Lower leg skin (tissue), 4 donors: ENCODE measurements at regions not wholly inside any gene's neighbourhood (a gene's known extent, or its start where the extent isn't known, plus 50 kb on each side); places are given as distances from the start of the nearest gene placed in this dataset.

Experiments
- DNase-seq, 2 donors: peaks; one replicate each; pipeline ENCODE4 v3.0.0-alpha.2; 2019; ENCODE audit warnings: low spot score in 2 of 2
- H3K4me3 ChIP-seq: fragments of 200-600 bp; sonication (generic); 2 replicates; pipeline ENCODE4 v1.5.1; 2017; ENCODE audit warnings: mild to moderate bottlenecking, low read depth; ENCODE audit not compliant: poor library complexity, severe bottlenecking
- POLR2A ChIP-seq, 2 donors: fragments of 450-650 bp; IDR thresholded peaks; one replicate each; pipeline ENCODE4 v1.6.1; 2016 to 2017; ENCODE audit warnings: antibody characterized with exemption in 2 of 2, mild to moderate bottlenecking in 1 of 2, moderate library complexity in 1 of 2
- WGBS, 2 donors: methylation state at CpG; one replicate each; pipeline ENCODE4 v1.1.5; 2018; 5-methylcytosine and 5-hydroxymethylcytosine counted together
- intact Hi-C: fragments of 100-400 bp; cut with DNase I; formaldehyde crosslinking; loops from one replicate; pipeline ENCODE4 v1.15.0; 2023; ENCODE audit warnings: low total_unique reads
- TF ChIP-seq, protein P1 (sequence below), 3 donors: fragments of 450-650 bp; IDR thresholded peaks; one replicate each; pipeline ENCODE4 v1.5.1; 2016; ENCODE audit warnings: antibody characterized with exemption in 3 of 3, mild to moderate bottlenecking in 3 of 3, moderate library complexity in 2 of 3

DNA sequence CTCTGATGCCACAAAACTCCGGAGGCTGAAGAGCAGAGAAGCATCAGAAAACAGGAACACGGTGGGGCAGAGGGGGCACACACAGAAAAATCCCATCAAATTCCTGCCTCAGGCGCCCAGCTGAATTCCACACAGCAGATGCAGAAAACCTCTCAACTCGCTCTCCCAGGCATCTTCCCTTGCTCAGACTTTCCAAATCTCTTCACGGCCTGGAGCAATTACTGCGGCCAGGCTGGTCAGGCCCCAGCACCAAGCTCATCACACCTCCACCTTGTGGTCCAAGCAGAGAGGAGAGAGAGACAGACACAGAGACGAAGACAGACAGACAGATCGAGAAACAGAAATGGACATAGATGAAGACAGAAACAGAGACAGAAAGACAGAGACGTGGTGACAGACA is 89.0 kb downstream of the NCOR2 start:
- no peak for DNase-seq
- no peak for TF ChIP-seq POLR2A (IDR thresholded peaks at IDR 0.05)
- TF ChIP-seq, protein P1, sequence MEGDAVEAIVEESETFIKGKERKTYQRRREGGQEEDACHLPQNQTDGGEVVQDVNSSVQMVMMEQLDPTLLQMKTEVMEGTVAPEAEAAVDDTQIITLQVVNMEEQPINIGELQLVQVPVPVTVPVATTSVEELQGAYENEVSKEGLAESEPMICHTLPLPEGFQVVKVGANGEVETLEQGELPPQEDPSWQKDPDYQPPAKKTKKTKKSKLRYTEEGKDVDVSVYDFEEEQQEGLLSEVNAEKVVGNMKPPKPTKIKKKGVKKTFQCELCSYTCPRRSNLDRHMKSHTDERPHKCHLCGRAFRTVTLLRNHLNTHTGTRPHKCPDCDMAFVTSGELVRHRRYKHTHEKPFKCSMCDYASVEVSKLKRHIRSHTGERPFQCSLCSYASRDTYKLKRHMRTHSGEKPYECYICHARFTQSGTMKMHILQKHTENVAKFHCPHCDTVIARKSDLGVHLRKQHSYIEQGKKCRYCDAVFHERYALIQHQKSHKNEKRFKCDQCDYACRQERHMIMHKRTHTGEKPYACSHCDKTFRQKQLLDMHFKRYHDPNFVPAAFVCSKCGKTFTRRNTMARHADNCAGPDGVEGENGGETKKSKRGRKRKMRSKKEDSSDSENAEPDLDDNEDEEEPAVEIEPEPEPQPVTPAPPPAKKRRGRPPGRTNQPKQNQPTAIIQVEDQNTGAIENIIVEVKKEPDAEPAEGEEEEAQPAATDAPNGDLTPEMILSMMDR (IDR thresholded peaks at IDR 0.05), result no peak
- intact Hi-C loops, result no loop called here
- no peak overlapping the region for H3K4me3 ChIP-seq
- WGBS, 2 donors, result 80 to 86% methylated on average over 9 of the region's 9 CpGs

DNA sequence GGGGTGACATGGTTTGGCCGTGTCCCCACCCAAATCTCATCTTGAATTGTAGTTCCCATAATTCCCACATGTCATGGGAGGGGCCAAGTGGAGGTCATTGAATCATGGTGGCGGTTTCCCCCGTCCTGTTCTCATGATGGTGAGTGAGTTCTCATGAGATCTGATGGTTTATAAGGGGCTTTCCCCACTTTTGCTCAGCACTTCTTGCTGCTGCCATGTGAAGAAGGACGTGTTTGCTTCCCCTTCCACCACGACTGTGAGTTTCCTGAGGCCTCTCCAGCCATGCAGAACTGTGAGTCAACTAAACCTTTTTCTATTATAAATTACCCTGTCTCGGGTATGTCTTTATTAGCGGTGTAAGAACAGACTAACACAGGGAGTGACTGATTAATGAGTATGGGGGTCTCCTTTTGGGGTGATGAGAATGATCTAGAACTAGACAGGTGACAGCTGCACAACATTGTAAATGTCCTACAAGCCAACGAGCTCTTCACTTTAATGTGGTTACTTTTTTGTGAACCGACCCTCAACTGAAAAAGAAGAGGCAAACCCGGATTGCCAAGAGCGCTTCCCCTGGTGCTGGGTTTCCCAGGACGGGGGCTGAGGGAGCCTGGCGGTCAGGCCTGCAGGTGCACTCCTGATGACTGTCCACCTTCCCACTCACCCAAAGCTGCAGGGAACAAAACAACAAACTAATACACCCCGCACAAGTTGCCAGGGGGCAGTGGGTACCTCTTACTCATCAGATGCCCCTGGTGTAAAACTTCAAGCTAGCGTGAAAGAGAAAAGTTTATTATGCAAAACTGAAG is 90.1 kb downstream of the NCOR2 start:
- DNase-seq, result no peak
- intact Hi-C loops, result no loop called here
- WGBS, 2 donors, result 83% methylated on average over 15 of the region's 15 CpGs
- H3K4me3 ChIP-seq, result no peak overlapping the region
- TF ChIP-seq, protein P1 (IDR thresholded peaks at IDR 0.05), result no peak
- no peak for TF ChIP-seq POLR2A (IDR thresholded peaks at IDR 0.05)

DNA sequence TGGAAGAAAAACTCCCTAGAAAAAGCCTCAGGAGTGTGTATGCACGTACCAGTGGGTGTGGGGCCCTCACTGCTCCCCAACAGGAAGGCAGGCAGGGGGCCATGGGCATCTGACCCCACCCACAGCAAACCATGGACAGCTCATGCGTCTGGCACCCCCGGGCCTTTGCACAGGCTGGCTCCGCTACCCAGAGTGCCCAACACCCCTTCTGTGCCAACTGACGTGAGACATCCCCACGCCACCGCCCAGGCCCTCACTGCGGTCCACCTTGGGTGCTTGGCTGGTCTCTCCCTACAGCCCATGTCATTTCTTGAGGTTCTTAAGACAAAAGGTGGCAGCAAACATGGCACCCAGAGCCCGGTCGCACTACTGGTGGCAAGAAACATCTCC is 91.4 kb downstream of the NCOR2 start:
- 93 to 97% methylated on average over 10 of the region's 10 CpGs for WGBS, 2 donors
- no peak for TF ChIP-seq POLR2A (IDR thresholded peaks at IDR 0.05)
- TF ChIP-seq, protein P1 (IDR thresholded peaks at IDR 0.05), result no peak
- intact Hi-C loops, result no loop called here
- H3K4me3 ChIP-seq, result no peak overlapping the region
- no peak for DNase-seq

DNA sequence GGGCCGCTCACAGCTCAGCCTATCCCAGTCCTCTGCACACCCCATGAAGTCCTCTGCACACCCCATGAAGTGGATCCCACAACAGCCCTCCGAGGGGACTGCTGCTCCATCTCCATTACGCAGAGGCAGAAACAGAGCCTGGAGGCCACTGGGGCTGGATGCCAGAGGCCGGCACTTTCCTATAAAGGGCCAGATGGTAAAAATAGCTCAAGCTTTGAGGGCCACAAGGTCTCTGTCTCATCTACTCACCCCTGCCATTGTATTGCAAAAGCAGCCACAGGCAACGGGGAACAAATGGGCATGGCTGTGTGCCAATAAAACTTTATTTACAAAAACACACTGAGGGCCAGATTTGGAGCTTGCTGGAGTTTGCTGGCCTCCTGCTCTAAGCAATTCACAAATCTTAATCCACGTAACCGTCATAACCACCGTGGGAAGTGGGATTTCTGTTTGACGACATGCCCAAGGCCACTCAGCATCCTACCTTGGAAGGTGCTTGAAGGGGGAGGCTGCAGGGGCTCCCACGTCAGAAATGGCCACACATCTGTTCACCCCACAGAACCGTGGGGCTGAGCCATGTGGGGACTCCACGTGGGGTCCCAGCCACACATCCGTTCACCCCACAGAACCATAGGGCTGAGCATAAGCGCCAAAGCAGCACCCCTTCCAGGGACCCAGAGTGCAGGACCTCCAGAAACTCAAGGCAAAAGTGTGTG is 92.0 kb downstream of the NCOR2 start:
- intact Hi-C loops, result no loop called here
- 83 to 89% methylated on average over 8 to 14 of the region's 14 CpGs for WGBS, 2 donors
- TF ChIP-seq, protein P1 (IDR thresholded peaks at IDR 0.05), result no peak
- TF ChIP-seq POLR2A (IDR thresholded peaks at IDR 0.05), result no peak

DNA sequence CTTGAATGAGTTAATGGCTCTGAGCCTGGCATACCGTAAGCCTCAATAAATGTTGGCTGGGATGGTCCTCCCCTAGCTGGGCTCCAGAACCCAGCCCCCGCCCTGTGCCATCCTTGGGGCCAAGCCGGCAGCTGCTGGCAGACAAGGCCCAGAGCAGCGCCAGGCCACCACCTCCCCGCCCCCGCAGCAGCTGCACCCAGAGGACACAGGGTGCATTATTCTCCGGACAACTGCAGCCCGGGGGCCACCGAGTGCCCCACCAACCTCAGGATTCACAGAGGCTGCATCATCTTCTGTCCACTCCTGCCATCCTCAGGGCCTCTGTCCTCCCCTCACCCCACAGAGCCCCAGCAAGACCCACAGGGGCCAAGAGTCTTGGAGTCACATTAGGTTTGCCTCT is 92.7 kb downstream of the NCOR2 start:
- no peak overlapping the region for H3K4me3 ChIP-seq
- WGBS, 2 donors, result 60% methylated on average over 4 to 9 of the region's 9 CpGs
- intact Hi-C loops, result no loop called here
- DNase-seq, result no peak
- TF ChIP-seq, protein P1 (IDR thresholded peaks at IDR 0.05), result no peak

More for the DNA sequence above, 92.0 kb downstream of the NCOR2 start:
- H3K4me3 ChIP-seq, result no peak overlapping the region
- no peak for DNase-seq
